NCI-H1092 treated with DMSO at 0.1 percent for 48 hours (cell line): ENCODE measurements at regions not wholly inside any gene's neighbourhood (a gene's known extent, or its start where the extent isn't known, plus 50 kb on each side); places are given as distances from the start of the nearest gene placed in this dataset.
"Not testable (repeated sequence)": the region's sequence is repeated elsewhere in the genome, so short reads cannot be mapped to it uniquely, and the experiment has no call there.

ENCODE experiments used
- DNase-seq: peaks from one replicate; lab custom pipeline; 2025; lab: John Stamatoyannopoulos, UW

DNA sequence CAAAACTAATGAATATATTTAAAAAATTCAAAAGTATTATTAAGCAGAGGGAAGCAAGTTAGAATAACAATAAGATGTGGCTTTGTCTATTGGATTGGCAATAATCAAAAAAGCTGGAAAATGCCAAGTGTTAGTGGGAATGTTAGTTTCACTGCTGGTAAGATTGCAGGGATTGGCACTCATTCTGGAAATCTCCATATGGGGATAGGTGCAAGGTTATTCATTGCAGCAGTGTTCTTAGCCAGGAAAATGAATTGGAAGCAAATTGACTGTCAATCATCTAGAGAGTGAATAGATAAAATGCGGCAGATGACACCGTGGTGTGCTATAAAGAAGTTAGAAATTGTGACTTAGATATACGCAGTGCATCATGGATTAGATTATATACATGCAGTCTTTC lies 1615.5 kb upstream of the PCDH7 start:
- DNase-seq, result no peak

DNA sequence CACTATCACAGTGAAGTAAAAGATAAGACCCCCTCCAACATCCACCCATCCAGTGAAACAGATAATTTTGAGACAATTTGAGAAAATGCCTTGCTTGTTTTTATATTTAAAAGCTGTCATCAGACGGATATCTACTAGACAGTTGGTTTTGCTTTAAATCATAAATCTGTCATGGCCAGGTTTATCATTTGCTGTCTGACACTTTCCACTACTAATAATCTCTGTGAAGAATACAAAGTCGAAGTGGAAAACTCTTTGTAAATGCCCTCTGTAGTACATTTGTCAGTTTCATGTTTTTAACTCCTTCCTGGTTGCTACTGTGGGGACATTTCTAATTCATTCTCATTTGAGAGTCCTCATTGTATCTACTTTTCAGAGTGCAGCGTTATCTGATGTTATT lies 1606.2 kb upstream of the PCDH7 start:
- no peak for DNase-seq

DNA sequence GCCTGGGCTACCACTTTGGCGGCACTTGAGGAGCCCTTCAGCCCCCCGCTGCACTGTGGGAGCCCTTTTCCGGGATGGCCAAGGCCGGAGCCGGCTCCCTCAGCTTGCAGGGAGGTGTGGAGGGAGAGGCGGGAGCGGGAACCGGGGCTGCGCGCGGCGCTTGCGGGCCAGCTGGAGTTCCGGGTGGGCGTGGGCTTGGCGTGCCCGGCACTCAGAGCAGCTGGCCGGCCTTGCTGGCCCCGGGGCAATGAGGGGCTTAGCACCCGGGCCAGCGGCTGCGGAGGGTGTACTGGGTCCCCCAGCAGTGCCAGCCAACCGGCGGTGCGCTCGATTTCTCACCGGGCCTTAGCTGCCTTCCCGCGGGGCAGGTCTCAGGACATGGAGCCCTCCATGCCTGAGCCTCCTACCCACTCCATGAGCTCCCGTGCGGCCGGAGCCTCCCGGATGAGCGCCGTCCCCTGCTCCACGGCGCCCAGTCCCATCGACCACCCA lies 1602.9 kb upstream of the PCDH7 start:
- DNase-seq, result not testable (repeated sequence)

DNA sequence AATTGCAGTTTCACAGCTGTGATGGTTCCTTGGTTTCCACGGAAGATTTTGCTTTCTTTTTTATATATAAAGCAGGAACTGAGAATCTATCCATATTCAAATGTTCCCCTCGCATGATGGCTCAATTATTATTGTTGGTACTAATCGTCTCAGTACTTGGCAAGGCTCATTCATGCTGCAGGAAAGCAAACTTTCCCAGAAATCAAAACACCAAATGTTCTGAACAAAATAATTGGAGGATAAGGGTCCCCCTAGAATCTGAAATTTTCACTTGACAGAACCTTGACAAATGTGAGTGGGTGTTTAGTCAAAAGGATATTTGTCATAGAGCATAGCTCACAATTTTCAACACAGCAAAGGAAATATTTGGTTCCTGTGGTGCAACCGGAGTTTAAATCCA lies 1598.6 kb upstream of the PCDH7 start:
- DNase-seq, result no peak

DNA sequence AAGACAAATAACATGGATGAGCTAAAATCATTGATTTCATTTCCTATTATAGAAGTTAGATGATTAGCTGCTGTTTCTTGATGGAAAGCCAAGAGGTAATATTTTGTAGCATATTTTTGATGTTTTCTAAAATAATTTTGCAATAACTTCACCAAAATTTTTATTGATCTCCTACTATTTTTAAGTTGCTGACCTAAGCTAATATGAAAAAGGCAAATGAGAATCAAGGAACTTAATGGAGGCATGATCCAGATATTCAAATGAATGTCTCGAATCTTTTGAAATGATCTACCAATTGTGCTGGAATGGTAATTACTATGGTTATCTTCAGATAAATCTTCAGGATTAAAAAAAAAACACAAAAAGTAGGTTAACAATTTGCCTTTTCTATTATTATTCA lies 1591.4 kb upstream of the PCDH7 start:
- no peak for DNase-seq

DNA sequence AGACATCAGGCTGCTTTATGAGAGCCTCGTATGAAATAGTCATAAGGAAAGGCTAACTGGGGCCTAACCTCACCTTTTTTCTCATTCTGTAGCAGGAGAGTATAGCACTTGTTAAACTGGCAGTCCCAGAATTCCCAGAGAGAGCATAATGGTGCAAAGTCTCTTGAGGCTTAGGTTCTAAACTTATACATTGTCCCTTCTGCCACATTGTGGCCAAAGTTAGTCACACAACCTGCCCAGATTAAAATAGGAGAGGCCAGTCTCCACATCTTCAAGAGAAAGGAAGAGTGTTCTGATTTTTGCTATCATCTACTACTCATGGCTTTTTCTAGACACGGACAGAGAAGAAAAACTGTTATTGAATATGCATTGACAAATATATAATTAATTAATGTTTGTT lies 1588.9 kb upstream of the PCDH7 start:
- DNase-seq, result no peak

DNA sequence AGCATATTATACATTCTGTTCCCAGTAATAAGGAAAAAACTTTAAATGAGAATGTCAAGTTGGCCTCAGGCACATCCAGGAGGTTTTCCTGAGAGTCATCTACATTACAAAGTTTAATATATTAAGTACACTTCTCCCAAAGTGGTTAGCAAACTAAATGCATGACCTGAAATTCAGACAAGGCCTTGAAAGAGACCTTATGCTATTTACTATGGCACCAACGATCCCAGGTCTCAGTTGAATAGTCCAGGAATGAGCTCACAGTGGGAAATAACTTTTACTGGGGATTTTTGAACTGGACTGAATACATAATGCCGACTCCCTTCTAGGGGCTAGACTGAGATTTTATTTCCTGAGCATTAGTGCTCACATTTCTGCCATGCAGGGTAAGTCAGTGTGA lies 1577.5 kb upstream of the PCDH7 start:
- no peak for DNase-seq

DNA sequence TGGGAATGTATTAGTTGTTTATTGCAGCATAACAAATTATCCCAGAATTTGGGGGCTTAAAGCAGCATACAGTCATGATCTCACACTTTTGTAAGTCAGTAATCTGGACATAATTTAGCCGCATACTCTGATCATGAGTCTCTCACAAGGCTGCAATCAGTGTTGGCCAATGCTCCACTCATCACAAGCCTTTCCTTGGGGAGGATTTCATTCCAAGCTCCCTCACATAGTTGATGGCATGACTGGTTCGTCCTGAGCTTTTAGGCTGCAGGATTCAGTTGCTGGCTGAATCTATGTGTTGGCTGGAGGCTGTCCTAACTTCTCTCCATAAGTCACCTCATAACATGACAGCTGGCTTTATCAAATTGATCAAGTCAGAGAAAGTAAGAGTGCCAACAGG lies 1568.6 kb upstream of the PCDH7 start:
- DNase-seq, result no peak

DNA sequence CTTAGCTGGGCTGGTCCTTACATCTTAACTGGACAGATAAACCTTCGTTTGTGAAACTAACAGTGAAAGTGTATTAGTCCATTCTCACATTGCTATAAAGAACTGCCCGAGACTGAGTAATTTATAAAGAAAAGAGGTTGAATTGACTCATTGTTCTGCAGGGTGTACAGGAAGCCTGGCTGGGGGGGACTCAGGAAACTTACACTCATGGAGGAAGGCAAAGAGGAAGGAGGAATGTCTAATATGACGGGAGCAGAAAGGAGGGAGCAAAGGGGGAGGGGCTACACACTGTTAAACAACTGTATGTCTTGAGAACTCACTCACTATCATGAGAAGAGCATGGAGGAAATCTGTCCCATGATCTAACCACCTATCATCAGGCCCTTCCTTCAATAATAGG lies 1566.5 kb upstream of the PCDH7 start:
- DNase-seq, result no peak

DNA sequence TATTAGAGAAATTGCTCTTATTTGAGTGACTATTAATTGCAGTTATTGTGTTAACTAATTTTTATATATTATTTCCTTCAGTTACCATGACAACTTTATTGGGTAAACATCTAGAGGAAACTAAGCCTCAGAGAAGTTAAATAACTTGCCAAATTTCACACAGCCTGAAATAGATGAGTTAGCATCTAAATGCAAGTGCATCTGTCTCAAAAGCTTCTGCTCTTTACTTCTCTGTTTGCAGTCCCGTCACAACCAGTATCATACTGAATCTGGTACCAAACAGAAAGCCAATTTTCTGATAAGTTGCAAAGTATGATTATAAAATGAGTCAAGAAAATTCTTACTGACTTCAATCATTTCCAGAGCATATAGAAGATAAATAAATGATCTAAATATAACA lies 1544.9 kb upstream of the PCDH7 start:
- no peak for DNase-seq

DNA sequence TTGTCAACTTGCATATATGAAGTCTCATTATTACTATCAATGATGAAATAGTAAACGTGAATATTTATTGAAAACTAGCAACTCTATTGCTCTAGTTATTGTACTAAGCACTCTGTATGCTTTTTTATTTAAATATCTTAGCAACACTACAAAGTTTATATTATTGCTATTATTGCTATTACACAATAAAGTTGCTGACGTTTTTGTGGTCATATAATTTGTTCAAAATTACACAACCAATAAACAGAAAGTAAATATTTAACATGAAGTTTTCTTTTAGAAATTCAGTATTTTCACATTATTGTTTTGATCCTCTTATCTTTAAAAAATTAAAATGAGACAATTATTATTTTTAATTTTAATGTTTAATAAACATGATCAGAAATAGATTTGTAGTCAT lies 1521.1 kb upstream of the PCDH7 start:
- DNase-seq, result no peak

DNA sequence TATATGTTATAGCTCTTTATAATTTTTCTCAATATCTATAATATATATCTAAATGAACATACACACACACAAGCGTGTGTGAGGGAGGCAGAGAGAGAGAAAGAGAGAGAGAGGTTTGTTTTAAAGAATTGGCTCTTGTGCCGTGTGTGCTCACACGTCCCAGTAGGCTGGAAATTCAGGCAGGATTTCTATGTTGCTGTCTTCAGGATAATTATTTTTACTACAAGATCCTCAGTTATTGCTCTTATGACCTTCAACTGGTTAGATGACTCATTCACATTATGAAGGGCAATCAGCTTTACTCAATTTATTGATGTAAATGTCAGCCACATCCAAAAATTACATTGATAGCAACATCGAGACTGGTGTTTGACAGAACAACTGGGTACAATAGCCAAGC lies 1520.7 kb upstream of the PCDH7 start:
- no peak for DNase-seq

DNA sequence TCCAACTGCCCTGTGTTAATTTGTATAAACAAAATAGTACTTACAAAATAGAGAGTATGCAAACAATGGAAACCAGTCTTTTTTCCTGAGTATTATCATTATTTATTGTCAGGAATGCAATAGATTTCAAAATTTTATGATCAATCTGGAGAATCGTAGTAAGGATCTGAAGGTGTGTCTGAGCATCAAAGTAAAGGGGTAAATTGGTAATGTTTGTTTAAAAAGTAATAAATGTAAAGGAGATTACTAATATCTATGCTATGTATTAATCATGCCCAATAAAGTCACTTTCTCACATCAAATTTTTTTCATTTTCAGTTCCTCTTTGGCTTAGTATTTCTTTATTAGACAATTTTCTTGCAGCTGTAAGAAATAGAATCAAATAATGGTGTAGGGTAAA lies 1507.1 kb upstream of the PCDH7 start:
- no peak for DNase-seq

DNA sequence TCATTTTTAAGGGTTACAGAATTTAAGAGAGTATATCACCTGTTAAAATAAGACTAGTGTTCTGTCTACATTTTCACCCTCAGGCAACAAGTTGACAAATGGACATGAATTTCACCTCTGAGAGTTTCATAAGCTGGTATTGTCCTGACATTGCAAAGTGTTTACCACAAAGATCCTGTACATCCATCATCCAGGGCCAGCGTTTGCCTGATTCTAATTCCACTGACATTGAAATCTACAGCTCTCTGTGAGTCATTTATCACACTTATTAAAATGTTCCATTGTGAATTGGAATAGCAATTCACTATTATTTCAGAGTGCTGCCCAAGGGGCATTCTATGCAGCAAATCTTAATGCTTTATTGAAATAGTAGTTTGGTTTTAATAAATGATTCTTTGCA lies 1499.4 kb upstream of the PCDH7 start:
- DNase-seq, result no peak

DNA sequence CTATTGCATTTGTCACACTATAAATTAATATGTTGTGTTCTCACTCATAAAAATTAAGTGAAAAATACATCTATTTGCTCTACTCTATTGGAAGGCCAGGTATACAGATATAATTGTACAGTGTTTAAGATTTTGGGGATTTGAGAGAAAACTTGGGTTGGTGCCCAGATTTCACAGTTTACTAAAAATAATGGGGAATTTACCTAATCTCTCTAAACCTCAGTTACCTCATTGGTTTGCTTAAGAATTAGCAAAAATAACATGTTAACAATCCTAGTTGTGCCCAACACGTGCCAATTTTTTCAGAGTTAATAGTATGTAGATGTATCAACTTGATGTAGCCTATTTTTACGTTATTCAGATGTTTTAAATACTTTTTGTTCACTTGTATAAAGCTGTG lies 1495.3 kb upstream of the PCDH7 start:
- no peak for DNase-seq

DNA sequence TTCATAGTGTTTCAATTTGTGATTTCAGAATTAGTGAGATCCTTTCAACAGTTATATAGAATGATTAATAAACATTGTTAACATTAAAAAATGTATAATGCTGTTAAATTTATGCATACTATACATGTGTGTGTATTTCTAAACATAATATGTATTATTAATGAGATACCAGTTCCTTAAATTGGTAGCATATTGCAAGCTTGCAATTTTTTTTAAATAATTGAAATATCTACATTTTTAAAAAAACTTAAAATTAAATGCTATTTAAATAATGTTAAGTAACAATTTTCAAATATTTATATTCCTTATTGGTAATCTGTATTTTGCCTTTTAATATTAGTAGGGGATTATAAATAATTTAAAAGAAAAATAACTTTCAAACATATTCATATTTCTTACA lies 1479.5 kb upstream of the PCDH7 start:
- no peak for DNase-seq

DNA sequence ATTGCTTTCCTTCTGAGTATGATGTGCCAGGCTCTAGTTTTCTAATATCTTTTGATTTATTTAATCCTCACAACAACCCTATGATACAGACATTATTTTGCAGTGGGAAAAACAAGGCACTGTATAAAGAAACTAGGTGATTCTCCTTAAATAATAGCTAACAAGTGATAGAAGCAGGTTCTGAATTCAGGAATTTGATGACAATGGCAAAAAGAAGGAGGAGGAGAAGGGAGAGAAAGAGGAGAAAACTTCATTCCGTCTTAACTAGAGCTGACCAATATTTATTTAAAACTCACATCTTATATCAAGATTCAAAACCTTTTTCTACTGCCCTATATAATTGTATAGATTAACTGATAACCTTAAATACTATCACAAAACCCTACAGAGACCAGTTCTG lies 1477.1 kb upstream of the PCDH7 start:
- DNase-seq, result no peak

DNA sequence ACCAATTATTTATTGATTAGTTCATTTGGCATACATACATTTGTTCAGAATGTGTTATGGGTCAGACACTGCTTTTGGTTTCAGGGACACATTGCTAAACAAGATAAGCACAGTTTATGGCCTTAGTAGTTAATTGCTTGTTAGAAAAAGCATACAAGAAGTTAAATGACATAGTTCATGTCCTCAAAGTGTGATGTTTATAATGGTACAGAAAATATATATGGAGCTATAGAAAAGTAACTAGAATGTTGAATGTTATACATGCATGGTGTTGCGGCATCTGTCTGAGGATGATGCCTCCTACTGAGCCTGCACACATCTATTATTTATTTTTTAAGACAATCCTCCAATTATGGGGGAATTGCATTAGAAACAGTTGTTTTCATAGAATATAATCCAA lies 1476.3 kb upstream of the PCDH7 start:
- no peak for DNase-seq

DNA sequence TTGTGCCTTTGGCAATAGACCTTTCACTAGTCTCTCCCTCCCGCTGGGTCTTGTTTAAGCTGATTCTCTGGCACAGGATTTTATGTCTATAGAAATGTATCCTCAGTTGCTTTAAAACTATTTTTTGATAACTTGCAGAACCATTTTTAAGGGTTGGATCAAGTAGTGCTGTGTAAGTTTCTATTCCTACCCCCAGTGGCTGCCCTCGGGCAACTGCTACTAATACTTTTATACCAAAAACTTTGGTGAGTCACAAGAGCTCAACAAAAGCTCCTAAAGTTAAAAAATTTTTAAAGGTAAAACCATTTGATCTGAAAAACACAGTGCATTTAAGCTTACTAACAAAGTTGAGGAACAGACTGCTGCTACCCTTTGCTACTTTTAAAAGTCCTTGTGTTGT lies 1460.6 kb upstream of the PCDH7 start:
- DNase-seq, result no peak

DNA sequence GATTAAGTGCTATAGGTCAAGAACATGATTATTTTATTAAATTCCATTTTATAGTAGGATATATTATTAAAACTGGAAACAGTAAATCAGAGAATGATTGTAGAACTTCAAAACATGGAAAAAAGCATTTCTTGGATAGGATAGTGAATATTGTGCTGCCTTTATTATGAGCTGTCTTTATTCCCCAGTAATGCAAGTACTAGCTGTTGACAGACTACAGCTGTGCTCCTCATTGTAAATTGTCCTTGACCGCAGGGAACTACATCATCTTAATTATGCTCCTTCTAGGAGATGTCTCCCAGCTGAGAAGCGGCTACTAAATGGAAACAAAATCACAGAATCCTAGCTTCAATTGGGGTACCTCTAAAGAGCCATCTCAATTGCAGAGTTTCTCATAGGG lies 1457.2 kb upstream of the PCDH7 start:
- DNase-seq, result no peak

DNA sequence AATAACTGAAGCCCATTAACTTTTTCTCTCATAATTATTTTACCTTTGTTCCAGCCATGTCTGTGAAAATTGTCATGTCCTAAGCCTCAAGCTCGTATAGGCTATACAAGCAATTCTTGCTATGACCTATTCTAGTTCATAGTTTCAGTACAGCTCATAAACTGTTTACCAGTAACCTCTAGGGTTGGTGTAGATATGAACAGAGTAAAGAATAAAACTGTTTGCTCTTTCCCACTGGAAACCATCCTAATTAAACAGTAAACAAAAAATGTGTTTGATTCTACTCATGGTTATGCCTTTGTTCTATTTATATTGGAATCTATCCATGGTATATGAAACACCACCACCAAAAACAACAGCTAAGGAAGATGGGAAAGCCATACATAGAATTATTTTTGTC lies 1444.0 kb upstream of the PCDH7 start:
- DNase-seq, result peak; percentile 27

DNA sequence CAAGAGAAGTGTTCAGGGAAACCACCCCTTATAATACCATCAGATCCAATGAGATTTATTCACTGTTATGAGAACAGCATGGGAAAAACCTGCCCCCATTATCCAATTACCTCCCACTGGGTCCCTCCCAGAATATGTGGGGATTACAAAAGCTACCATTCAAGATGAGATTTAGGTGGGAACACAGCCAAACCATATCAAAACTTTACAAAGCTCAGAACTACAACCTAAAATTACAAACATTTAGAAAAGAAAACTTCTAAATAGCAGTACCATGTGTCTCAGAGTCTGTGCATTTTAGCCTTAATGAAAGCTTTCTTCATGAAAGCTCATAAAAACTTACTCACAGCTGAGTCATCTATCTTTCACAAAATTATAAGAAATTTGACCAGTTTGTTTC lies 1442.8 kb upstream of the PCDH7 start:
- no peak for DNase-seq

DNA sequence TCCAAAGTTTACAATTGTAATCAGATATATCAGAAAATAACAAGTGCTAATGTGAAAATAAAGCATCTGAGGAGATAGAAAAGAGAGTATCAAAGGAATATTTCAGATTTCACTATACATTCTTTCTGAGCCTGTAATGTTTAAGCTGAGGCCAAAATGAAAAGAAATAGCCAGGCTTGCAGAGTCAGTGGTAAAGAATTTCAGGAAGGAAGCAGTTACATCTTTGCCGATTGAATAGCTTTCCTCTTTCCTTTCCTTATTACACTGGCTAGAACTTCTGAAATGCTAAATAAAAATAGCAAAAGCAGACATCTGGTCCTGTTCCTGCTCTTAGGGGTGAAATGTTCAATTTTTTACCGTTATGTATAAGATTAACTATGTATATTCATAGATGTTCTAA lies 1441.6 kb upstream of the PCDH7 start:
- no peak for DNase-seq

DNA sequence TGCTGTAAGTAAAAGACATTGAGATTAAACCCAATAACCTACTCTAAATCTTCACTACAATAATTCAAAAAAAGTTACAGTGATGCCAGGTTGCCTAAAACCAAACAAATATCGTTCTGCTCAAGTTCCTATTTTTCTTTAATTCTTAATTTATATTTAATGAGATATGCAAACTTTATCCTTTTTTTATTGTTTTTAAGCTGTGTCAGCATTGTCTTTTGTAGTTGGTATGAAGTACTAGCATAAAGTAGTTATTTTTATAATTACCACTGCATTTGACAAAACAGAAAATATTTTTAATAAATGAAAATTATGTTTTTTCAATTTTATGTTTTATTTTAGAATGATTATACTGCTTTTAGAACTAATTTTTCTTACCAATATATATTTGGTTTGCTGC lies 1431.1 kb upstream of the PCDH7 start:
- DNase-seq, result no peak

DNA sequence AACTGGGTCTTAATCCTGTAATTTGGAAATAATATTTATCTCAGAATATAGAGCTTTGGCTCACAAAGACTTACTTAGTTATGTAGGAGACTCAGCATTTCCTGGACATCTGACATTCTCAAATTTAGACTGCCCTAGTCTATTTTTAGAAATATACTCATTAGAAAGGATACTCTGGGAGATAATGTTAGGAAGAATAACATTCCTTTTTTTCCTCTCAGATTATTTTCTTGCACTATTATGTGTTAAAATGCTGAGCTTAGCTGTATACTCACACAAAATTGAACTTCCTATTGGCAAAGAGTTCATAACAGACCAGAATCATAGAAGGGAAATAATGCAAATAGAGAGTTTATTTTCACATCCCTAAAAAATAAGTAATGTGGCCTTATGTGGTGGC lies 1424.9 kb upstream of the PCDH7 start:
- no peak for DNase-seq
